ENCODE measurements at regions not wholly inside any gene's neighbourhood (a gene's known extent, or its start where the extent isn't known, plus 50 kb on each side); places are given as distances from the start of the nearest gene placed in this dataset.

DNA sequence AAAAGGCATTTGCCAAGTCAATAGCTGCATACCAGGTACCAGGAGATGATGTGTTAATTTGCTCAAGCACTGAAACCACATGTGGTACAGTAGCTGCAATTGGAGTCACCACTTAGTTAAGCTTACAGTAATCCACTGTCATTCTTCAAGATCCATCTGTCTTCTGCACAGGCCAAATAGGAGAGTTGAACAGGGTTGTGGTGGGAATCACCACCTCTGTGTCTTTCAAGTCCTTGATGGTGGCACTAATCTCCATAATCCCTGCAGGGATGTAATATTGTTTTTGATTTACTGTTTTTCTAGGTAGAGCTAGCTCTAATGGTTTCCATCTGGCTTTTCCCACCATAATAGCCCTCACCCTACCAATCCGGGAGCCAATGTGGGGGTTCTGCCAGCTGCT lies 91.9 kb downstream of the FCRL5 start:
- no peaks in the 10 kb centered on the region for H3K36me3 ChIP-seq (ENCODE audit: control insufficient read depth in 4 of 4, insufficient read depth in 4 of 4, low read length in 4 of 4)
- no peak overlapping the region for H3K9ac ChIP-seq (ENCODE audit: insufficient read depth in 1 of 2, low read length in 2 of 2)
- no peak overlapping the region for H3K4me3 ChIP-seq
- H3K27me3 ChIP-seq (ENCODE audit: control insufficient read depth in 3 of 3, insufficient read depth in 3 of 3, low read length in 2 of 3), result no peaks in the 10 kb centered on the region
- no peaks in the 10 kb centered on the region for H3K4me1 ChIP-seq (ENCODE audit: control insufficient read depth in 5 of 5, insufficient read depth in 5 of 5, low read length in 5 of 5)
- H3K9me3 ChIP-seq (ENCODE audit: control insufficient read depth in 4 of 4, insufficient read depth in 3 of 4, low read length in 3 of 4), result peaks cover 0 to 3% (median 0%) of the 10 kb centered on the region in 4 donors
- ATAC-seq (ENCODE audit: insufficient read depth, low FRiP score) (no peak), DNase-seq (no peak)
- 78 to 83% methylated on average over 1 of the region's 1 CpG for WGBS, 2 donors
- H3K27ac ChIP-seq (ENCODE audit: low read depth in 1 of 2, low read length in 1 of 2), result no peak overlapping the region
- TF ChIP-seq, protein P1, sequence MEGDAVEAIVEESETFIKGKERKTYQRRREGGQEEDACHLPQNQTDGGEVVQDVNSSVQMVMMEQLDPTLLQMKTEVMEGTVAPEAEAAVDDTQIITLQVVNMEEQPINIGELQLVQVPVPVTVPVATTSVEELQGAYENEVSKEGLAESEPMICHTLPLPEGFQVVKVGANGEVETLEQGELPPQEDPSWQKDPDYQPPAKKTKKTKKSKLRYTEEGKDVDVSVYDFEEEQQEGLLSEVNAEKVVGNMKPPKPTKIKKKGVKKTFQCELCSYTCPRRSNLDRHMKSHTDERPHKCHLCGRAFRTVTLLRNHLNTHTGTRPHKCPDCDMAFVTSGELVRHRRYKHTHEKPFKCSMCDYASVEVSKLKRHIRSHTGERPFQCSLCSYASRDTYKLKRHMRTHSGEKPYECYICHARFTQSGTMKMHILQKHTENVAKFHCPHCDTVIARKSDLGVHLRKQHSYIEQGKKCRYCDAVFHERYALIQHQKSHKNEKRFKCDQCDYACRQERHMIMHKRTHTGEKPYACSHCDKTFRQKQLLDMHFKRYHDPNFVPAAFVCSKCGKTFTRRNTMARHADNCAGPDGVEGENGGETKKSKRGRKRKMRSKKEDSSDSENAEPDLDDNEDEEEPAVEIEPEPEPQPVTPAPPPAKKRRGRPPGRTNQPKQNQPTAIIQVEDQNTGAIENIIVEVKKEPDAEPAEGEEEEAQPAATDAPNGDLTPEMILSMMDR (IDR thresholded peaks at IDR 0.05; ENCODE audit: control extremely low read depth, extremely low read depth), result no peak

DNA sequence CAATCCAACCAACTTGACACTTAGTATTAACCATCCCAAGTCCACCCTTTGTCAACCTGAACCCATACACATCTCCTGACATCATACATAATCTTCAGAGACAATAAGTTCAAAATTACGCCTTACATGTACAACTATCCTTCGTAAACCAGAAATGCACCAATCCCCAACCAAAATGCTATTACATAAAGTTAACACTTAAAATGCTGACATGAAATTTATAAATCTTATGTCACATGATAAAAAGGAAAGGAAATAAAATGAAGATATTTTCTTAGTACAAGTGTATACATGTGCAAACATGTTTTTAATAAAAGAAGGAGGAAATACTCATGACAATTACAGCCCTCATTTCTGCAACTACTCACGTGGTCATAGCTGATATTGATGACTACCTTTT lies 95.0 kb downstream of the FCRL5 start:
- TF ChIP-seq, protein P1 (IDR thresholded peaks at IDR 0.05; ENCODE audit: control extremely low read depth, extremely low read depth), result no peak
- Histone ChIP-seq H3K9ac (ENCODE audit: insufficient read depth in 1 of 2, low read length in 2 of 2) (no peak overlapping the region), H3K27me3 (ENCODE audit: control insufficient read depth in 3 of 3, insufficient read depth in 3 of 3, low read length in 2 of 3) (no peaks in the 10 kb centered on the region), H3K4me1 (ENCODE audit: control insufficient read depth in 5 of 5, insufficient read depth in 5 of 5, low read length in 5 of 5) (no peaks in the 10 kb centered on the region), H3K36me3 (ENCODE audit: control insufficient read depth in 4 of 4, insufficient read depth in 4 of 4, low read length in 4 of 4) (no peaks in the 10 kb centered on the region), H3K9me3 (ENCODE audit: control insufficient read depth in 4 of 4, insufficient read depth in 3 of 4, low read length in 3 of 4) (peaks cover 0 to 3% (median 0%) of the 10 kb centered on the region in 4 donors), H3K4me3 (no peak overlapping the region), H3K27ac (ENCODE audit: low read depth in 1 of 2, low read length in 1 of 2) (no peak overlapping the region)
- WGBS, 2 donors, result 82 to 91% methylated on average over 3 of the region's 3 CpGs
- no peak for ATAC-seq (ENCODE audit: insufficient read depth, low FRiP score)
- DNase-seq, result no peak

DNA sequence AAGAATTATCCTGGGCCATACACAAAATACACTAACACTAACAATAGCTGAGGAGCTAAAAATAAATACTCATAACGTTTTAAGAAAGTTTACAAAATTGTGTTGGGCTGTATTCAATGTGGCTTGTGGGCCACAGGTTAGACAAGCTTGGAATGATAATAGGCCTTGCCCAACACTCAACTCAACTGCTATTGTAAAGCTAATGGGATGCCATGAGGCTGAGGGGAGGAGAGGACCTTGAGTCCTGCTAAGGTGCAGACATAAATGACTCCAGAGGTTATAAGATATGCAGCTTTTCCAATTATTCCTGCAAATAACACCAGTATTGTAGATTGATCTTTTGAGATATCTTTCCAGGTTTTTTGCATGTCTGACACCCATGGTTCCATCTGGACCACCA lies 97.0 kb downstream of the FCRL5 start:
- Histone ChIP-seq H3K9ac (ENCODE audit: insufficient read depth in 1 of 2, low read length in 2 of 2) (no peak overlapping the region), H3K36me3 (ENCODE audit: control insufficient read depth in 4 of 4, insufficient read depth in 4 of 4, low read length in 4 of 4) (no peaks in the 10 kb centered on the region), H3K4me1 (ENCODE audit: control insufficient read depth in 5 of 5, insufficient read depth in 5 of 5, low read length in 5 of 5) (no peaks in the 10 kb centered on the region), H3K9me3 (ENCODE audit: control insufficient read depth in 4 of 4, insufficient read depth in 3 of 4, low read length in 3 of 4) (peaks cover 0 to 3% (median 0%) of the 10 kb centered on the region in 4 donors), H3K27ac (ENCODE audit: low read depth in 1 of 2, low read length in 1 of 2) (no peak overlapping the region), H3K4me3 (no peak overlapping the region), H3K27me3 (ENCODE audit: control insufficient read depth in 3 of 3, insufficient read depth in 3 of 3, low read length in 2 of 3) (peaks cover 0 to 2% (median 0%) of the 10 kb centered on the region in 3 donors)
- ATAC-seq (ENCODE audit: insufficient read depth, low FRiP score) (no peak), DNase-seq (no peak)
- TF ChIP-seq, protein P1 (IDR thresholded peaks at IDR 0.05; ENCODE audit: control extremely low read depth, extremely low read depth), result no peak
- WGBS, 2 donors, result 28 to 58% methylated on average over 1 of the region's 1 CpG

DNA sequence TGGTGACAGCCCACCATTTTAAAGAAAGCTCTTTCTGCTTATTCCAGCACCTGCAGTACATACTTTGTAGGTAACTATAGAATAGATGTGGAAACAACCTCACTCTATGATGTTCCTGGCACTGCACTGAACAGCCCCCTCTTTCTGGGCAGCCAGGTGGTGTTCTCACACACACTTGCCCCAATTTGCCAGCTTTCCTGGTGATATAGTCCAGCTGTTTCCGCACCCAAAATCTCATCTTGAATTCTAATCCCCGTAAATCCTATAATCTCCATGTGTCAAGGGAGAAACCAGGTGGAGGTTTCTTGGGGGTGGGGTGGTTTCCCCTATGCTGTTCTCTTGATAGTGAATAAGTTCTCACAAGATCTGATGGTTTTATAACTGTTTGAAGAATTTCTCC lies 102.2 kb downstream of the FCRL5 start:
- Histone ChIP-seq H3K4me1 (ENCODE audit: control insufficient read depth in 5 of 5, insufficient read depth in 5 of 5, low read length in 5 of 5) (no peaks in the 10 kb centered on the region), H3K27me3 (ENCODE audit: control insufficient read depth in 3 of 3, insufficient read depth in 3 of 3, low read length in 2 of 3) (peaks cover 0 to 2% (median 0%) of the 10 kb centered on the region in 3 donors), H3K27ac (ENCODE audit: low read depth in 1 of 2, low read length in 1 of 2) (no peak overlapping the region), H3K36me3 (ENCODE audit: control insufficient read depth in 4 of 4, insufficient read depth in 4 of 4, low read length in 4 of 4) (no peaks in the 10 kb centered on the region), H3K4me3 (no peak overlapping the region), H3K9ac (ENCODE audit: insufficient read depth in 1 of 2, low read length in 2 of 2) (no peak overlapping the region), H3K9me3 (ENCODE audit: control insufficient read depth in 4 of 4, insufficient read depth in 3 of 4, low read length in 3 of 4) (no peaks in the 10 kb centered on the region)
- TF ChIP-seq, protein P1 (IDR thresholded peaks at IDR 0.05; ENCODE audit: control extremely low read depth, extremely low read depth), result no peak
- ATAC-seq (ENCODE audit: insufficient read depth, low FRiP score) (no peak), DNase-seq (no peak)
- WGBS, 2 donors, result 94 to 98% methylated on average over 2 of the region's 2 CpGs

Measured in lung (tissue), 11 donors.